Breast epithelium (tissue), 4 donors: ENCODE measurements at regions not wholly inside any gene's neighbourhood (a gene's known extent, or its start where the extent isn't known, plus 50 kb on each side); places are given as distances from the start of the nearest gene placed in this dataset.

Source experiments
- DNase-seq, 2 donors: peaks; one replicate each; pipeline ENCODE4 v3.0.0-alpha.2; 2019; ENCODE audit warnings: low spot score in 2 of 2
- H3K27ac ChIP-seq, 2 donors: fragments of 200-600 bp; sonication (generic) in 1 of 2; one replicate each; pipeline ENCODE4 v1.5.1; 2016 to 2019; ENCODE audit warnings: mild to moderate bottlenecking in 1 of 2
- H3K27me3 ChIP-seq, 2 donors: fragments of 200-600 bp; sonication (generic) in 1 of 2; one replicate each; pipeline versions ENCODE4 v1.5.1 to v1.6.0; 2017 to 2019; ENCODE audit warnings: control low read depth in 1 of 2, mild to moderate bottlenecking in 1 of 2
- H3K36me3 ChIP-seq: fragments of 200-600 bp; one replicate; pipeline ENCODE4 v1.5.1; 2019
- H3K4me1 ChIP-seq, 2 donors: fragments of 200-600 bp; sonication (generic); one replicate each; pipeline ENCODE4 v1.5.1; 2016 to 2019; ENCODE audit warnings: control low read depth in 1 of 2
- H3K4me3 ChIP-seq, 3 donors: fragments of 200-600 bp; sonication (generic); 1 replicate in 2 of 3; 2 replicates in 1 of 3; pipeline ENCODE4 v1.5.1; 2016 to 2019; ENCODE audit warnings: mild to moderate bottlenecking in 3 of 3, moderate library complexity in 2 of 3
- H3K9me3 ChIP-seq, 2 donors: fragments of 200-600 bp; sonication (generic) in 1 of 2; one replicate each; pipeline ENCODE4 v1.5.1; 2016 to 2019; ENCODE audit warnings: control low read depth in 1 of 2
- POLR2A ChIP-seq: fragments of 450-650 bp; IDR thresholded peaks from one replicate; pipeline ENCODE4 v1.6.1; 2016; ENCODE audit warnings: antibody characterized with exemption, mild to moderate bottlenecking, moderate library complexity
- POLR2AphosphoS5 ChIP-seq, 3 donors: sonication (generic); formaldehyde crosslinking; IDR thresholded peaks; one replicate each; pipeline ENCODE4 v1.6.1; 2017; ENCODE audit warnings: antibody characterized with exemption in 3 of 3
- intact Hi-C: fragments of 100-400 bp; cut with DNase I; formaldehyde crosslinking; loops from one replicate; pipeline ENCODE4 v1.15.1; 2023; ENCODE audit warnings: low total_unique reads
- TF ChIP-seq, protein P1 (sequence below), 3 donors: fragments of 450-650 bp; IDR thresholded peaks; one replicate each; pipeline ENCODE4 v1.5.1; 2016 to 2017; ENCODE audit warnings: antibody characterized with exemption in 3 of 3, mild to moderate bottlenecking in 3 of 3, moderate library complexity in 3 of 3

- no peak overlapping the region for H3K27ac ChIP-seq
- no peak for DNase-seq
- intact Hi-C loops: no loop called here
- no peak overlapping the region for H3K4me3 ChIP-seq
- no peaks in the 10 kb centered on the region for H3K27me3 ChIP-seq
- no peaks in the 10 kb centered on the region for H3K9me3 ChIP-seq
- no peaks in the 10 kb centered on the region for H3K36me3 ChIP-seq
- no peaks in the 10 kb centered on the region for H3K4me1 ChIP-seq
- TF ChIP-seq, protein P1, sequence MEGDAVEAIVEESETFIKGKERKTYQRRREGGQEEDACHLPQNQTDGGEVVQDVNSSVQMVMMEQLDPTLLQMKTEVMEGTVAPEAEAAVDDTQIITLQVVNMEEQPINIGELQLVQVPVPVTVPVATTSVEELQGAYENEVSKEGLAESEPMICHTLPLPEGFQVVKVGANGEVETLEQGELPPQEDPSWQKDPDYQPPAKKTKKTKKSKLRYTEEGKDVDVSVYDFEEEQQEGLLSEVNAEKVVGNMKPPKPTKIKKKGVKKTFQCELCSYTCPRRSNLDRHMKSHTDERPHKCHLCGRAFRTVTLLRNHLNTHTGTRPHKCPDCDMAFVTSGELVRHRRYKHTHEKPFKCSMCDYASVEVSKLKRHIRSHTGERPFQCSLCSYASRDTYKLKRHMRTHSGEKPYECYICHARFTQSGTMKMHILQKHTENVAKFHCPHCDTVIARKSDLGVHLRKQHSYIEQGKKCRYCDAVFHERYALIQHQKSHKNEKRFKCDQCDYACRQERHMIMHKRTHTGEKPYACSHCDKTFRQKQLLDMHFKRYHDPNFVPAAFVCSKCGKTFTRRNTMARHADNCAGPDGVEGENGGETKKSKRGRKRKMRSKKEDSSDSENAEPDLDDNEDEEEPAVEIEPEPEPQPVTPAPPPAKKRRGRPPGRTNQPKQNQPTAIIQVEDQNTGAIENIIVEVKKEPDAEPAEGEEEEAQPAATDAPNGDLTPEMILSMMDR (IDR thresholded peaks at IDR 0.05): no peak
- TF ChIP-seq POLR2A (no peak), POLR2AphosphoS5 (IDR thresholded peaks at IDR 0.05) (no peak)
Observed at GRCh38 chr2:100667801-100668200, 105.0 kb downstream of the PDCL3 start.

DNA sequence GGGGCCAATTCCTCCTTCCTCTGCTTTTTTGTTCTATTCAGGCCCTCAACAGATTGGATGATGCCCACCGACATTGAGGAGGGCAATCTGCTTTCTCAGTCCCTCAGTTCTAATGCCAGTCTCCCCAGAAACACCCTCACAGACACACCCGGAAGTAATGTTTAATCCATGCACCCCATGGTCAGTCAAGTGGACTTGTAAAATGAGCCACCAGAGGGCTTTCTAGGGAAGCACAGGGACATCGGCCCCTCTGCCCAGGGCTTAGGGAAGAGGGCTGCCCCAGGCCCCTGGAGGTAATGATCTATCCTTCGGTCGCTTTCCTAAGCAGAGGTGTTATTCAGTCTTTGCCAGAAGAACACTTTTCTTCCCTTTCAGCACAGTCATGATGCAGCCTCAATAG lies 107.4 kb downstream of the PDCL3 start:
- no peaks in the 10 kb centered on the region for H3K4me1 ChIP-seq
- no peaks in the 10 kb centered on the region for H3K9me3 ChIP-seq
- H3K36me3 ChIP-seq: no peaks in the 10 kb centered on the region
- H3K27me3 ChIP-seq: no peaks in the 10 kb centered on the region
- no peak overlapping the region for H3K4me3 ChIP-seq
- DNase-seq: no peak
- H3K27ac ChIP-seq: no peak overlapping the region
- TF ChIP-seq, protein P1 (IDR thresholded peaks at IDR 0.05): no peak
- no peak for TF ChIP-seq POLR2A
- TF ChIP-seq POLR2AphosphoS5 (IDR thresholded peaks at IDR 0.05): no peak
- intact Hi-C loops: no loop called here

DNA sequence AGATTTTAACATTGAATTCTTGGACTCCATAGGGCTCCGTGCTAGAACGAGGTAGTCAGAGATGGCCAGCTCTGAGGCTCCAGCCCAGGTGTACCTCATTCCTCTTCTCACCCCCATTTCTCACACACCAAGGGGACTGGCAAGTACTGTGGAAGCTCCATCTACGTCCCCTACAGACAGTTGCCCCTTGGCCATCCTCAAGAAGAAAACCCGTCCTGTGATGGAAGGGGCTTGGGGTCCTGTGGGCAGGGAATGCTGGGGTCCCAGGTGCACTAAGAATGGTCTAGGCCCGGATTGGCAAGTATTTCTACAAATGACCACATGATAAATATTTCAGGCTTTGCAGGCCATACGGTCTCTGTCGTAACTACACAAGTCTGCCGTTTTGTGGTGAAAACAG lies 110.3 kb downstream of the PDCL3 start:
- H3K27ac ChIP-seq: no peak overlapping the region
- no peaks in the 10 kb centered on the region for H3K36me3 ChIP-seq
- no peak for DNase-seq
- TF ChIP-seq POLR2AphosphoS5 (IDR thresholded peaks at IDR 0.05) (no peak), POLR2A (no peak)
- TF ChIP-seq, protein P1 (IDR thresholded peaks at IDR 0.05): no peak
- no peaks in the 10 kb centered on the region for H3K9me3 ChIP-seq
- intact Hi-C loops: no loop called here
- H3K27me3 ChIP-seq: no peaks in the 10 kb centered on the region
- no peaks in the 10 kb centered on the region for H3K4me1 ChIP-seq
- H3K4me3 ChIP-seq: no peak overlapping the region

DNA sequence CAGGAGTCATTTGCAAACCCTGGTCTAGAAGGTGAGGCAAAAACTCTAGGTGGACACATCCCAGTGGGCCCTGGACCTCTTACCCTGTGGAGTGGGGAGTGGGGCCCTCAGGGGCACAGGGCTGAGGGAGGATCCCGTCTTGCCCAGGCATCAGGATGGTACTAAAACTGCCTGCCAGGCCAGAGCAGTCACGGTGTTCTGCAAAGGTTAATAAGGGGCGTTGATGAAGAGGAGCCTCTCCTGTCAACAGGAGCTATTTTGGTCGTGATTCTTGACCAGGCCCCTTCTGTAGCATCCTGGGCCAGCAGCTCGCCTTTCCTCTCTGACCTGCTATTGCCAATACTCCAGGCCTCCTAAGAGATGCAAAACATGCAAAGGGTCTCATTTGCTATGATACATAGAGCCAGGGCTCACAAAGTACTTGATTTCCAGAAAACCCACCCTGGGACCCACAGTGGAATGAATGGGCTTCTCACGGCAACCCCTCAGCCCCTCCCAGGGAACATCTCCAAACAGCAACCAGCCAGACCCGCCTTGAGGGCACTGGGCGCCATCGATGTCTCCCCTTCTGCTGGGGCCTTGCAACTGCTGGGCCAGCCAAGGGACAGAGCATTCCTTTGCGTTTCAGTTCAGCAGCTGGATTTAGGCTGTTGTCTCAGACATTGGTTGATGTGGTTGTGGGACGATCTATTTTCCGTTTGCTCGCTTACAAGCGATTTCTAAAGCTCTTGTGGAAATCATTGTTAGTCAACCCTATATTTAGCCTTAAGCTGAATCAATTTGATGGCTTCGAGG lies 111.1 kb downstream of the PDCL3 start:
- no peaks in the 10 kb centered on the region for H3K36me3 ChIP-seq
- no peak for TF ChIP-seq POLR2AphosphoS5 (IDR thresholded peaks at IDR 0.05)
- no peaks in the 10 kb centered on the region for H3K4me1 ChIP-seq
- no peaks in the 10 kb centered on the region for H3K9me3 ChIP-seq
- no peak for DNase-seq
- no peak overlapping the region for H3K27ac ChIP-seq
- no peak overlapping the region for H3K4me3 ChIP-seq
- no peaks in the 10 kb centered on the region for H3K27me3 ChIP-seq
- intact Hi-C loops: no loop called here

GRCh38 chr2:100674666-100675065 lies 111.9 kb downstream of the PDCL3 start:
- no peaks in the 10 kb centered on the region for H3K36me3 ChIP-seq
- TF ChIP-seq, protein P1 (IDR thresholded peaks at IDR 0.05): no peak
- no peak for TF ChIP-seq POLR2AphosphoS5 (IDR thresholded peaks at IDR 0.05)
- no peak for TF ChIP-seq POLR2A
- DNase-seq: no peak

More at GRCh38 chr2:100674666-100675065, 111.9 kb downstream of the PDCL3 start:
- no peak overlapping the region for H3K27ac ChIP-seq
- H3K9me3 ChIP-seq: no peaks in the 10 kb centered on the region
- H3K4me1 ChIP-seq: no peaks in the 10 kb centered on the region
- H3K4me3 ChIP-seq: no peak overlapping the region
- intact Hi-C loops: no loop called here
- no peaks in the 10 kb centered on the region for H3K27me3 ChIP-seq
